ENCODE measurements at regions not wholly inside any gene's neighbourhood (a gene's known extent, or its start where the extent isn't known, plus 50 kb on each side); places are given as distances from the start of the nearest gene placed in this dataset.

DNA sequence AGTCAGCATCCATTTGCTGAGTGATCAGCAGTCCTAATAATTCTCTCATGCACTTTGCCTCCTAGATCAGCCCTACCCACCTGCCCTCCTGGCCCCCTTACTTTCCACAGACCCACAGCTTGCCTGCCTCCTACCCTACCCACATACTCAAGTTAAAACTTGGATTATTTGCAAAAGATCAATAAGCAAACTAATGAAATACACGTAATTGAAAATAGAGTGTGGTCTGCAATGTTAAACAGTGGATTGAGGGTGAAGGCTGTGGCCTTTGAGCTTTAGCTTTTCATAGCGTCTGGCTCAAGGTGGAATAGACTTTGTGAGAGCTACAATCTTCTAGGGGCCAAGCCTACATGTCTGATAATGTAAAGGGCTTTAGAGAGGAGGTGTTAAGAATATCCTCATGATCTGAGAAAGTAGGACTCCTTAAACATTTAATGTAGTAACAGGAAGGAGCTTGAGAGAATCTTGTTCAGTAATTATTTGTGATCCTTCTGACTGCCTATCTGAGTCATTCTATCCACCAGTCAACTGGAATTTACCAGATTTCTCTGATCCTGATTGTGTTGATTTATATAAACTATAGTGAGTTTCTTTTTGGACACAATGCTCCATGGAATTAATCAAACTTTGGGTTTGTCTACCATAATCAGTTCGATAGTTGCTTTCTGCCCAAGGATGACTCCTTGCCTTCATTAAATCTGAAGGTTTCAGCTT lies 310.0 kb downstream of the HRH4 start:
- TF ChIP-seq REST (IDR thresholded peaks at IDR 0.05; ENCODE audit: insufficient read depth in 1 of 2, low read depth in 2 of 2, low read length in 2 of 2), result no peak
- no peak for TF ChIP-seq POLR2AphosphoS5 (IDR thresholded peaks at IDR 0.05; ENCODE audit: low read depth, low read length)
- TF ChIP-seq TAF1 (IDR thresholded peaks at IDR 0.05; ENCODE audit: borderline replicate concordance, insufficient read depth, low read length), result no peak
- TF ChIP-seq SIN3A (IDR thresholded peaks at IDR 0.05; ENCODE audit: borderline replicate concordance, insufficient read depth, low read length), result no peak

GRCh38 chr18:24771300-24771699 lies 310.9 kb downstream of the HRH4 start:
- no peak for TF ChIP-seq TAF1 (IDR thresholded peaks at IDR 0.05; ENCODE audit: borderline replicate concordance, insufficient read depth, low read length)

DNA sequence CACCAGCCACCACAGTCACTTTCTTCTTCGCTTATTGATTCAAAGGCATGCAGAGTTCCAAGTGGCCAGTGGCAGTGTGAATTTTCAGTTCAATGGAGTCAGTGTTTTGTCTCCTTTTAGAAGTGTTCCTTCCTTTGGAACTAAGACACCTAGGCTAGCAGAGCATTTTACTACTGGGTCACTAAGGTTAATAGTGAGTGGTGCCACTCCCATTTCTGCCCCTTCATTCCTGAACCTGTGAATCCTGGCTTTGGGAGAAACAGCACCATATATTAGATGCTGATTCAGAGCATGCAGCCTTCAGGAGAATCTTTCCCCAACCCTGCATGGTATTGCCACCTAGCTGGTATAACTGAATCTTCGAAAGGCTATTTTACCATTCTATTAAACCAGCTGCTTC lies 312.7 kb downstream of the HRH4 start:
- TF ChIP-seq POLR2AphosphoS5 (IDR thresholded peaks at IDR 0.05; ENCODE audit: low read depth, low read length) (no peak), SIN3A (IDR thresholded peaks at IDR 0.05; ENCODE audit: borderline replicate concordance, insufficient read depth, low read length) (no peak), FOXP2 (optimal IDR thresholded peaks at IDR 0.05; ENCODE audit: borderline replicate concordance, extremely low read depth, extremely low read length, insufficient read depth) (no peak), TAF1 (IDR thresholded peaks at IDR 0.05; ENCODE audit: borderline replicate concordance, insufficient read depth, low read length) (no peak), REST (IDR thresholded peaks at IDR 0.05; ENCODE audit: insufficient read depth in 1 of 2, low read depth in 2 of 2, low read length in 2 of 2) (no peak)

GRCh38 chr18:24776019-24776418 lies 315.6 kb downstream of the HRH4 start:
- TF ChIP-seq POLR2AphosphoS5 (IDR thresholded peaks at IDR 0.05; ENCODE audit: low read depth, low read length) (no peak), FOXP2 (optimal IDR thresholded peaks at IDR 0.05; ENCODE audit: borderline replicate concordance, extremely low read depth, extremely low read length, insufficient read depth) (no peak), TAF1 (IDR thresholded peaks at IDR 0.05; ENCODE audit: borderline replicate concordance, insufficient read depth, low read length) (no peak), REST (IDR thresholded peaks at IDR 0.05; ENCODE audit: insufficient read depth in 1 of 2, low read depth in 2 of 2, low read length in 2 of 2) (no peak), SIN3A (IDR thresholded peaks at IDR 0.05; ENCODE audit: borderline replicate concordance, insufficient read depth, low read length) (no peak)

GRCh38 chr18:24778810-24779418 lies 318.5 kb downstream of the HRH4 start:
- TF ChIP-seq REST (IDR thresholded peaks at IDR 0.05; ENCODE audit: insufficient read depth in 1 of 2, low read depth in 2 of 2, low read length in 2 of 2), result no peak
- TF ChIP-seq TAF1 (IDR thresholded peaks at IDR 0.05; ENCODE audit: borderline replicate concordance, insufficient read depth, low read length), result no peak
- no peak for TF ChIP-seq FOXP2 (optimal IDR thresholded peaks at IDR 0.05; ENCODE audit: borderline replicate concordance, extremely low read depth, extremely low read length, insufficient read depth)
- no peak for TF ChIP-seq SIN3A (IDR thresholded peaks at IDR 0.05; ENCODE audit: borderline replicate concordance, insufficient read depth, low read length)
- TF ChIP-seq POLR2AphosphoS5 (IDR thresholded peaks at IDR 0.05; ENCODE audit: low read depth, low read length), result no peak
